AG08395 (cell line): ENCODE measurements at regions not wholly inside any gene's neighbourhood (a gene's known extent, or its start where the extent isn't known, plus 50 kb on each side); places are given as distances from the start of the nearest gene placed in this dataset.
"Not testable (repeated sequence)": the region's sequence is repeated elsewhere in the genome, so short reads cannot be mapped to it uniquely, and the experiment has no call there.

Experiments
- DNase-seq: peaks from one replicate; pipeline ENCODE4 v3.0.0; 2012; ENCODE audit warnings: mixed read lengths, low spot score

- DNase-seq, result no peak
These were observed 225.0 kb upstream of the ZNF217 start for GRCh38 chr20:53818457-53819177.

- DNase-seq, result not testable (repeated sequence)
These were observed 223.9 kb upstream of the ZNF217 start for GRCh38 chr20:53817513-53817912.

- DNase-seq, result no peak
These were observed 223.3 kb upstream of the ZNF217 start for GRCh38 chr20:53816872-53817398.

GRCh38 chr20:53815509-53815908, 221.9 kb upstream of the ZNF217 start:
- DNase-seq, result no peak

GRCh38 chr20:53814060-53814459, 220.4 kb upstream of the ZNF217 start:
- DNase-seq, result no peak

GRCh38 chr20:53813636-53814035, 220.0 kb upstream of the ZNF217 start:
- DNase-seq, result no peak

GRCh38 chr20:53811577-53811976, 217.9 kb upstream of the ZNF217 start:
- DNase-seq, result no peak

GRCh38 chr20:53810661-53811355, 217.2 kb upstream of the ZNF217 start:
- no peak for DNase-seq

GRCh38 chr20:53809728-53810365, 216.2 kb upstream of the ZNF217 start:
- no peak for DNase-seq

GRCh38 chr20:53809217-53809616, 215.6 kb upstream of the ZNF217 start:
- DNase-seq, result no peak

GRCh38 chr20:53808733-53809132, 215.1 kb upstream of the ZNF217 start:
- no peak for DNase-seq

- not testable (repeated sequence) for DNase-seq
These were observed 214.7 kb upstream of the ZNF217 start for GRCh38 chr20:53808302-53808701.

GRCh38 chr20:53806683-53807401, 213.2 kb upstream of the ZNF217 start:
- DNase-seq, result no peak

- DNase-seq, result peak; percentile 71
These were observed 212.3 kb upstream of the ZNF217 start for GRCh38 chr20:53805895-53806384.

- peak; percentile 24 for DNase-seq
These were observed 211.6 kb upstream of the ZNF217 start for GRCh38 chr20:53804920-53805894.

- not testable (repeated sequence) for DNase-seq
These were observed 210.7 kb upstream of the ZNF217 start for GRCh38 chr20:53804308-53804707.

GRCh38 chr20:53803492-53804155, 210.0 kb upstream of the ZNF217 start:
- DNase-seq, result no peak

- DNase-seq, result no peak
These were observed 208.2 kb upstream of the ZNF217 start for GRCh38 chr20:53801609-53802370.

GRCh38 chr20:53800883-53801604, 207.4 kb upstream of the ZNF217 start:
- no peak for DNase-seq
